ENCODE measurements at regions not wholly inside any gene's neighbourhood (a gene's known extent, or its start where the extent isn't known, plus 50 kb on each side); places are given as distances from the start of the nearest gene placed in this dataset.
"Not testable (repeated sequence)": the region's sequence is repeated elsewhere in the genome, so short reads cannot be mapped to it uniquely, and the experiment has no call there.

DNA sequence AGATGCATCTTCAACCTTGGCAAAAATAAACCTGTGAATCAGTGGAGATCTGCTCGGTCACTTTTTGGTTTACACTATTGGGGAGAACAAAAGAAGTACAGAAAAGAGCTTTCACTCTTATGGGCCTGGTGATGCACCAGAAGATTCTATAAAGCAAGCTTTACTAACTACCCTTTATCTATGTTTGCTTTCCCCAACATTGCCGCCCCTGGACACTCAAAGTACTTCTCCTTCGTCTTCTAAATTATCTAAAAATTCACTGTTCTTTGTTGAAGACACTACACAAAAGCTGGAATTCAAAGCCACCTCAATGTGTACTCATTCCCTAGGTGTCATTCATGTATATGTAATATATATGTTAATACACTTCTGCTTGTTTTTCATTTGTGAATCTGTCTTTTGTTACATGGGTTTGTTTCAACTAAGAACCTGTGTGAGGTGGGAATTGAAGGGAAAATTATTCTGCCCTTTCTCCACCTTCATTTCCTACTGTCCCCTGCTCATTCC is 97.9 kb upstream of the BTN3A2 start:
- DNase-seq (ENCODE audit: low spot score) = no peak

DNA sequence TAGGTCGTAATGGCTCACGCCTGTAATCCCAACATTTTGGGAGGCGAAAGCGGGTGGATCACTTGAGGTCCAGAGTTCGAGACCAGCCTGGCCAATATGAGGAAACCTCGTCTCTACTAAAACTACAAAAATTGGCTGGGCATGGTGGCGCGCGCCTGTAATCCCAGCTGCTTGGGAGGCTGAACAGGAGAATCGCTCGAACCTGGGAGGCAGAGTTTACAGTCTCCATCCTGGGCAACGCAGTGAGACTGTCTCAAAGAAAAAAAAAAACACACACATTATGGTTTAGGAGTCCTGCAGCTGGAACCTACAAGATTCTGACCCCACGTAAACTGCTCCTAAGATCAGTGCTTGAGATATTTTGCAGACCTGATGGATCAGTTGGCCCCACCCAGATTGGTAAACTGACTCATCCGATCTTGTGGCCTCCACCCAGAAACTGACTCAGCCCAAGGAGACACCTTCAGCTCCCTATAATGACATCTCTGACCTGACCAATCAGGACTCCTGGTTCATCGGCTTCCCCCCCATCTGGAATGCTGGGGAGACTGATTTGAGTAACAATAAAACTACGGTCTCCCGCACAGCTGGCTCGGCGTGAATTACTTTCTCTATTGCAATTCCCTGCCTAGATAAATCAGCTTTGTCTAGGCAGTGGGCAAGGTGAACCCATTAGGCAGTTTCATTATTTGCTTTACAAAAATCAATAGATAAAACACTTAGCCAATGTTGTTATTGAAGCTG is 96.2 kb upstream of the BTN3A2 start:
- DNase-seq (ENCODE audit: low spot score) = no peak

DNA sequence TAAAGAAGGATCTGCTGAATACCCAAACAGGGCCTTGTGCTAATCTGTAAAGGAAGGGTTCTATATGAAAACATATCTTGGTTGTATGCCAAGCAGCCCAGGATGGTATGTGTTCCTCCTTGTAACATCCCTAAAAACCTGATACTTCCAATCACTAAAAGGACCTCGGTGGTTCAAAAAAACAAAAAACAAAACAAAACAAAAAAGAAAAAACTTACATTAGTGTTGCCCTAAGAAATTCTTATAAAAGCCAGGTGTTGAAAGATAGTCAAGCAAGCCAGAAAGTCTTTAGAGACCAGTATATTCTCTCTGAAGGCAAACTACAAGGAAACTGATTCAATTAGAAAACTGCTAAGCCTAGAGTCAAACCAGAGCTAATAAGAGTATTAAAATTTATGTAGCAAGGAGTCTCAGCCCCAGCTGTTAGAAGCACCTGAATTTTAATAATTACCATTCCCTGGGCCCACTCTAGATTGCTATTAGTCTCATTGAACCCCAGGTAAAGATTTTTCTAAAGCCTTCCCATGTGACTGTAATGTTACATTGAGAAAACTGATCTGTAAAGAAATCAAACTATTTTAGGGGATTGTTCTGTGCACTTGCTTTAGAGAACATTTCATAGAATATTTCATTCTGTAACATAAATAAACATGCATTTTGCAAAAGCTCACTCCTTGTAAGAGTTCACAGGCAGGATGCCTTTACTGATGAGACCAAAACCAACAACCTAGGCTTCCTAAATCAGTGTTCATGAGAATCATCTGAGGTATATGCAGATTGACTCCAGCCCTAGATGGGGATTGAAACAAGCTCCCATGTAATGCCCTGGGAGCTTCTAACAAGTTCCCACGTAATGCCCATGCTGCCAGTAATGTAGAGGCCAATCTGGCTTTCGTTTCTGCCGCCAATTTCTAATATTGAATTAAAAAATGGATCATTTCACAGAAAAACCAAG is 95.2 kb upstream of the BTN3A2 start:
- no peak for DNase-seq (ENCODE audit: low spot score)

DNA sequence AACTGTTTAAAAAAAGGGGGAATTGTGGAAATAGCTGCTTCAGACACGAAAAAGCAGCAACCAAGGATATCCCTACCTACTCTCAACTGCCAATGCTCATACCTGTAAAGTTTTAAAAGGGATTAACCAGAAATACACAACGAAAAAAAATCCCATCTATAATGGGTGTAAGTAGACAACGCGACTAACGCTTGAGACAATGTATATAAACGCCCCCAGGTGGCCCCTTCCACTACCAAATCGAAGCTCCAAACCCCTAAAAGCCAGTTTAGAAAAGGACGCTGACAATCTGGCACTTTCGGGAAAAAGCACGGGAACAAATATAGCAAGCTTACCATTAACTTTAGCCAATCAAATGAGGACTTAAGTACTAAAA is 94.5 kb upstream of the BTN3A2 start:
- no peak for DNase-seq (ENCODE audit: low spot score)

DNA sequence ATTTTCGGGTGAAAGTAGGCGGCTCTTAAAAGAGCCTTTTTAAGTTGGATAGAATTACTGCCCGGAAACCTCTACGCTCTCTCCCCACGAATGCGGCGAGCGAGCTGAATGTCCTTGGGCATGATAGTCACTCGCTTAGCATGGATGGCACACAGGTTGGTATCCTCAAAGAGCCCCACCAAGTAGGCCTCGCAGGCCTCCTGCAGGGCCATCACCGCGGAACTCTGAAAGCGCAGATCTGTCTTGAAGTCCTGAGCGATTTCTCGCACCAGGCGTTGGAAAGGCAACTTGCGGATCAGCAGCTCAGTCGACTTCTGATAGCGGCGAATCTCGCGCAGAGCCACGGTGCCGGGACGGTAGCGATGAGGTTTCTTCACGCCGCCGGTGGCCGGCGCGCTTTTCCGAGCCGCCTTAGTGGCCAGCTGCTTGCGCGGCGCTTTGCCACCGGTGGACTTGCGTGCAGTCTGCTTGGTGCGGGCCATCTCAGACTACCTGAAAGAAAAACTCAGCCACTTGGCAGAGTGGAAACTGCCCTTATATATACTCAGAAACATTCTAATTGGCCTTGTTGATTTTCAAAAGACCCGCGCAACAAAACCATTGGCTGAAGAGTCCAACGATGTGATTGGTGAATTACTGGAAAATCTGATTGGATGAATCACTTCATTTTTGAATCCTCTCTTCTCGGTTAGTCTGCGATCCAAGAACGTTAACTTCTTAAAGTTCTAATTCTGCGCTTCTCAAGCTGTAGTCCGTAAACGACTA is 93.9 kb upstream of the BTN3A2 start:
- DNase-seq (ENCODE audit: low spot score) = peak; percentile 90

DNA sequence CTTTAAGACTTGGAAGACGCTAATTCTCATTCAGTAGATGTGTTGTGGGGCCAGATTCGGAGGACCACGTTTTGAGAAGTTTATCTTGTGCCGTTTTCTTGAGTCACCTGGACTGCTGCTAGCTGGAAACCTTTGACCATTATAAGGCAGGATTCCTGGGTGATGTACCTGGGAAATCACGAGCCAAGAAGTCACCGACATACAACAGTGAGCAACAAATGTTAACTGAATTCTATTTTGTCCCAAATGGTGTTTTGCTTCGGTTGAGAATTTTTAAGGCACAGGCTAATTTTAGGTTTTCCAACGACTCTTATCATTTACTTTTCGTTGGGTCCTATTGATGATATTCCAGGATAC is 93.4 kb upstream of the BTN3A2 start:
- DNase-seq (ENCODE audit: low spot score) = no peak

DNA sequence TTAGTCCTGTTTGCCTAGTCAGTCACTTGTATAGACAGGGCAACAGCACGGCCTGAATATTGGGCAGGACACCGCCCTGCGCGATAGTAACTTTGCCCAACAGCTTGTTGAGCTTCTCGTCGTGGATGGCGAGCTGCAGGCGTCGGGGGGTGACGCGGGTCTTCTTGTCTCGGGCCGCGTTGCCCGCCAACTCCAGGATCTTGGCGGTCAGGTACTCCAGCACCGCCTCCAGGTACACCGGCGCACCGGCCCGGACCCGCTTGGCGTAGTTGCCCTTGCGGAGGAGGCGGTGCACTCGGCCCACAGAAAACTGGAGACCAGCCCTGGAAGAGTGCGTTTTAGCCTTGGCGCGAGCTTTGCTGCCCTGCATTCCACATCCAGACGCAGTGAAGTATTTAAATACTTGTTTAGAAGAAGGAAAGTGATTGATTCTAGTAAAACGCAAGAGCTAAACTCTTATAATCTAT is 92.8 kb upstream of the BTN3A2 start:
- no peak for DNase-seq (ENCODE audit: low spot score)

DNA sequence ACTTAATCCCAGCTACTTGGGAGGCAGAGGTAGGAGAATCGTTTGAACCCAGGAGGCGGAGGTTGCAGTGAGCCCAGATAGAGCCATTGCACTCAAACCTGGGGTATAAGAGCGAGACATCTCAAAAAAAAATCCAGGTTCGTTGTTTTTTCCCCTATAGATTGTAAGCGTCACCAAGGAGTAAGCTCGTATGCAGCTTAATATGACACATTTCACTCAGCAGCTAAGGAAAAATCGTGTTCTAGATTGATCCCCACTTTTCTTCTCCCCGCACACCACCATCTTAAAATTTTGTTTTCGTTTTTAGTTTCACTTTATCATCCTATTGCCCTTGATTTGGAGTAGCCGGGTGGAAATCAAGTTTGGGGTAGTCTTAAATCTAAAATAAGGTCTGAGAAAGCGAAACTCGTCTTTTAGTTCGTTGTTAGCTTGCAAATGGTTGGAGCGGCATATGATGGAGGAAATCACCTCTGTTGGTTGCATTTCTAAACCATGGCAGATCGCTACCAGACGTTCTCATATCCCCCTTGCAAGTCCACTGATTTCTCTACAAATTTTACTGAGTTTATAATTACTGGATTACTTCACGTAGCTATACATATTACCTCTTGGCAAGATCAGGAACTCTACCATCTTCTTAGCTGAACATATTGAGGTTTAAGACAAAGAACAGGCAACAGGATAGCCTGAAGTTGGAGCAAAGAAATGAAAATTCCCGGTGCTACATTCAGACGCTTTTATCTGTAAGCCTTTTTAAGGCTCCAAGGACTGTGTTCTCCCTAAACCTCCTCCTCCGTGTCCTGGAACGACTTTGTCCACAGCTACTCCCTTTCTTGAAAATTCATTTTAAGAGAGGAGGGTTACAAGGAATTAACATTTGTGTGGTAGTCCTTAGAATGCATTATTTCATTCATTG is 91.1 kb upstream of the BTN3A2 start:
- DNase-seq (ENCODE audit: low spot score) = no peak

DNA sequence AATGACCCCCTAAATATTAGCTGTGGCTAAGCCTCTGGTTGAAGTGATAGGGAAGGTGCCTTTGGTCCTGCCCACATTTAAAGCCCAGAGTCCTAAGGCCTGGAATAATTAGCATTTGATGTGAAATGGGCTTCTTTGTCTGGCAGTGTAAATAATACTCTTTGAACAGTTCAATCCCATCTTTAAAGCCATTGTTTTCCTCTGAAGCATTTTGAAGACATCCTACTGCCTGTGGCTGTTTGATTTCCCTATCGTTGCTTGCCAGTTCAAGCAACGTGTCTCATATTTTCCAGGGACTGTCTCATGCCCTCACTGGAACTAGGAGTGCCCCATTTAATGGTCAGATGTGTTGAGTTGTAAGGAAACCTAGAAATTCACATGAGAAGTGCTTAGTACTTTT is 89.3 kb upstream of the BTN3A2 start:
- DNase-seq (ENCODE audit: low spot score) = no peak

DNA sequence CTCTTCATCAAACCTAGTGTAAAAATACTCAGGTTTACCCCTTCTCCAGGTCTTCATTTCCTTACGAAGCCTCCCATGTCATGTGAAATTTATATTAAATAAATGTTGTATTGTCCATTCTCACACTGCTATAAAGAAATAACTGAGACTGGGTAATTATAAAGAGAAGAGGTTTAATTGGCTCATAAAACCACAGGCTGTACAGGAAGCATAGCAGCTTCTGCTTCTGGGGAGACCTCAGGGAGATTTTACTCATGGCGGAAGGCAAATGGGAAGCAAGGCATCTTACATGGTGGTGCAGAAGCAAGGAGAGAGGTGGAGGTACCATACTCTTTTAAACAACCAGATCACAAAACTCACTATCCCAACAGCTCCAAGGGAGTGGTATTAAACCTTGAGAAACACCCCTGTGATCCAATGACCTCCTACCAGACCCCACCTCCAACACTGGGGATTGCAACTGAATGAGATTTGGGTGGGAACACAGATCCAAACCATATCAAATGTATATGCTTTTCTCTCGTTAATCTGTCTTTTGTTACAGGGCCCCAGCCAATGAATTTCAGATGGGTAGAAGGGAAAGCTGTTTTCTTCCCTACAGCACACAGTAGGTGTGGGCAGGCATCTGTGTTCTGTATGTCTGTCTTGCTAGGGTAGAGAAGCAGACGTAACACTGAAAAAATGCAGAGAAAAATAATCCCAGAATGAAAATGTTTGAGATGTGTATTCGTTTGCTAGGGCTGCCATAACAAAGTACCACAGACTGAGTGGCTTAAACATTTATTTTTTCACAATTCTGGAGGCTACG is 88.0 kb upstream of the BTN3A2 start:
- DNase-seq (ENCODE audit: low spot score) = no peak

DNA sequence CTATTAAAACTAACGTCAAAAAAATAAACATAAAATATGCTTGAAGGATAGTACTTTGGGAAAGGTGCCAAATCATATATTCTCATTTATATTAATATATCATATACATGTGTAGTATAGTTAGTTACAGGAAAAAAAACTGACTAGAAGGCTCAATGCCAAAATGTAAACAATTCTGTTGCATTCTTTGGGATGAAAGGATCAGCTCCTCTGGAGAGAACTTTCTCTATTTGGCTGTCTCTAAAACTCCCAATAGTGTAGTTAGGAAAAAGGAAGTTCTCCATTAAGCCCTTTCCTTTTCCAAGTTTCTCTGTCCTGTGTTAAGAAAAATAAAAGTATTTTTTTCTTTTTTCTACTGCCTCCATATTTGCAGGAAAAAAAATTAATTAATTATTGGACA is 86.5 kb upstream of the BTN3A2 start:
- no peak for DNase-seq (ENCODE audit: low spot score)

DNA sequence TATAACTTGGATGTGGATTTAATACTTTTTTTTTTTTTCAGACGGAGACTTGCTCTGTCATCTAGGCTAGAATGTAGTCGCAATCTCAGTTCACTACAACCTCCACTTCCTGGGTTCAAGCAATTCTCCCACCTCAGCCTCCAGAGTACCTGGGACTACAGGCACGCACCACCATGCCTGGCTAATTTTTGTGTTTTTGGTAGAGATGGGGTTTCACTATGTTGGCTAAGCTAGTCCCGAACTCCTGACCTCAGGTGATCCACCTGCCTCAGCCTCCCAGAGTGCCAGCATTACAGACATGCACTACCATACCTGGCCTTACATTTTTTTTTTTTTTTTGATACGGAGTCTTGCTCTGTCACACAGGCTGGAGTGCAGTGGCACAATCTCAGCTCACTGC is 85.6 kb upstream of the BTN3A2 start:
- DNase-seq (ENCODE audit: low spot score) = not testable (repeated sequence)

DNA sequence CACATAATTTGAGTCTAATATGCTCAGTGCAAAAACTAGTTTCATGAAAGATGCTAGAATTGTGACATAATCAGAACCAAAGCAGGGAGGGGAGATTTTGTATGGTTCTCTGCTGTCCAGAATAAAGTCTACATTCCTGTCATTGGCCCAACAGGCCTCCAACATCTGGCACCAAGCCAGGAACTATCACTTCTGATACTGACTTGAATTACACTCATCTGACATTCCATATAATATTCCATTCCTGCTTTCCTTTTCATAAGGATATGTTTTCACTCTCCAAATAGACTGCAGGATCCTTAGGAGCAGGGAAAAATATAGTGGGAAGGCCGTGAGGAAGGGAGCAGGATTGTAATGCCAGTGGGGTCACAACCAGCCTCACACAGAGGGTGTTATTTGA is 84.6 kb upstream of the BTN3A2 start:
- DNase-seq (ENCODE audit: low spot score) = no peak

DNA sequence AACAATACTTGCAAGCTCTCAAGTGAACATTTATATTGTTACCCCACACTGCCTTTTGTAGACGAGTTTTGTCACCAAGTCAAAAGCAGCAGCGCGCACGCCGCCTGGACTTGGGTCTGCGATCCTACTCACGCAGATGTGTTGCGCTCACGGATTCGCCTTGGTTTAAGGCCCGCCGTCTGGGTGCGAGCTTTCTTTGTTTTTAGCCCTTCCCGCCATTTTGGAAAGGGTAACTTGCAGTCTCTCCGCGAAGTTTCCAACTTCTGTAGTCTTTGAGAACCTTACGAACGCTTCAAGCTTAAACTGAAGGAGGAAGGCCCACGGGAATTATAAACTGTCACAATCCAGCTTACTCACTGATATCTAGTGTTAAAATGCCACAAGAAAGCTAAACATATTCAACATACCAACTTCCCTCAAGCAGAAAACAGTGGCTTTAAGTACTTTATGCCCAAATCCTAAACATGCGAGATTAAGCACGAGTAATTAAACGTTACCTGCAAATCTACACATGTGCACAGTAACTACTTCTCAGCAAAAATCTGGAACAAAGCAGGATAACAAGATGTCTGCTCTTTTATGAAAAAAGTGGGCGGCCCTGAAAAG is 80.4 kb upstream of the BTN3A2 start:
- DNase-seq (ENCODE audit: low spot score) = no peak

DNA sequence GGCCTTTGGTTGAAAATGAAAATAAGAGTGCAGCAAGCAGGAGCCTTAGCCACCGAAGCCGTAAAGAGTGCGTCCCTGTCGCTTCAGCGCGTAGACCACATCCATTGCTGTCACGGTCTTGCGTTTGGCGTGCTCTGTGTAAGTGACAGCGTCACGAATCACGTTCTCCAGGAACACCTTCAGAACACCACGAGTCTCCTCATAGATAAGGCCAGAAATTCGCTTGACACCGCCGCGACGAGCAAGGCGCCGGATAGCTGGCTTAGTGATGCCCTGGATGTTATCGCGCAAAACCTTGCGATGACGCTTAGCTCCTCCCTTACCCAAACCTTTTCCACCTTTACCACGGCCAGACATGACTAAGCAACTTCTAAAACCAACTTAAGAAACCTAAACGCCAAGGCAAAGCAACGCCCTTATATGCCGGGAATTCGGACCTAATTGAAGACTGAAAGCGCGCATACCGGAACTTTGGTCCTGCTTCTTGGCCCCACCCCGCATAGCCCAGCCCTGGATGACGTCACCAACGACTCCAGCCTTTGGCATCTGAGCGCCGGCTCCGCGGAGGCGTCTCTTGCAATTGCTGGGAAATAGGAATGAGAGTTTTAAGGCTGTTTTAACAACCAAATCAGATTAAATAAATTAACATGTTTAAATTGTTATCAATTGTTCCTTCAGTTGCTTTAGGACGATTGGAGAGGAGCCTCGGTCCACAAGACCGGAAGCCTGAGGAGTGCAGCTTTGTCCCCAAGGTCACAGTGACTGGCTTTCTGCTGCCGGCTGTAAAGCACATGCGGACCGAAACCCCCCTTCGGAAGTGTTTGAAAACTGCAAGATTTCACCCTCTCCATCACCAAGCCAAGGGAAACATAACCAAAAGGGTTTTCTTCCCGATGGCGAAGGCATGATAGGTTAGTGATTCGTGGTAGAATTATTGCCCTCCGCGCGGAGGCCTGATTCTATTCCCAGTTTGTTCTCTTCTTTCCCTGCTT is 79.6 kb upstream of the BTN3A2 start:
- DNase-seq (ENCODE audit: low spot score) = peak; percentile 97

DNA sequence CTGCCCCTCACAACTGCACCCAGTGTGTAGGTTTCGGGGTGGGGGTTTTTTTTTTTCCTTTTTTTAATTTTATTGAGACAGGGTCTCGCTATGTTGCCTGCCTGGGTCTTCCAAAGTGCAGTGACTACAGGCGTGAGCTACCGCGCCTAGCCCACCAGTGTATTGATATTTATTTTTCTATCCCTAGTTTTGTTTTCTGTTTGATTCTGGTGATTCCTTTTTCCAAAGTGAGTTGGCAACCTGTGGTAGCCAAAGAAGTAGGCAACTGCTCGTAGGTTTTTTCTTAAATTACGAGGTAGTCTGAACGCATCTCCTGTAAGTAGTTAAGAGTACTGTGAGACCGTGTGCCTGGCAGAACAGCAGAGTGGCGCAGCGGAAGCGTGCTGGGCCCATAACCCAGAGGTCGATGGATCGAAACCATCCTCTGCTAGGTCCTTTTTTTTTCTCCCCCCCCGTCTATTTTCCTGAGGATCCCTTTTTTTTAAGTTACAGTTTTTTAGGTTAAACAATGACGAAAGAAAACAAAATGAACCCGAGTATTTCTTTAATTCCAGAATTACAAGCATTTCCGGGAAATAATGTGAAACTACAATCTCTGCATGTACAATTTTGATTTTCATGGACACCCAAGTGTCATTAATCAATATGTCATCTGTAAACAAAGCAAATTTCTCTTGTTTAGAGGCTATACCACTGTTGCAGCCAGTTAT is 78.7 kb upstream of the BTN3A2 start:
- DNase-seq (ENCODE audit: low spot score) = no peak

DNA sequence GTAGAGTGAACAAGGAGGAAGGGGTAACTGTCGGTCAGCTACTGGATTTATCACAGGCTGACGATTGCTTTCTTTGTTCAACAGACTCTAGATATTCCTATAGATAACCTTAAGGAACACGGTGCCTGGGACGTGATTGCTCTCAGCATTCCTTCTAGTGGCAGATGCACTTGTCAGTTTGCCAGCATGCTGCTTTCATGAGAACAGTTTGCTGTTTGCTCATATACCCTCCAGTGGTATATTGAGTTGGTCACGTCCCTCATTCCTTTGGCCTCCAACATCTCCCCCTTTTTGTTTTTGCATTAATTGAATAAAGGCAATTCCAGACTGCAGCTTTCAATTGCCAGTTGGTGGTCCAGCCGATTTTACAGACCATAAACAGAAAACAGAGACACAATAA is 76.8 kb upstream of the BTN3A2 start:
- DNase-seq (ENCODE audit: low spot score) = no peak

DNA sequence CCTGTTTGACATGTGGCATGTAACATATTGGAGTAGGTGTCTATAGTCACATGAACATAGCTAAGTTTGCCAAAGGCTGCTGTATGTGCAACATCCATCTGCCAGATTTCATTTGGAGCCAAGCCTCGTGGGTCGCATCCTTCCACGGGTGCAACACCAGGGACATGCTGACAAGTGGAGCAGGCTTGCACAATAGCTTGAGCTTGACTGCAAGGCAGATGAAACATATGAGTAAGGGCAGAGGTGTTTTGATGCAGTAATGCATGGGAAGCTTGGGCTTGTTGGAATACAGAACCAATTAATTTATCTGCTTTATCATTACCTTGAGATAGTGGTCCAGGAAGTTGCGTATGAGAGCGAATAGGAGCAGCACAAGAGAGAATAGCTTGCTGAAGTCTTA is 74.1 kb upstream of the BTN3A2 start:
- no peak for DNase-seq (ENCODE audit: low spot score)

Measured in kidney capillary endothelial cell (primary cell).